ENCODE measurements at regions not wholly inside any gene's neighbourhood (a gene's known extent, or its start where the extent isn't known, plus 50 kb on each side); places are given as distances from the start of the nearest gene placed in this dataset.

DNA sequence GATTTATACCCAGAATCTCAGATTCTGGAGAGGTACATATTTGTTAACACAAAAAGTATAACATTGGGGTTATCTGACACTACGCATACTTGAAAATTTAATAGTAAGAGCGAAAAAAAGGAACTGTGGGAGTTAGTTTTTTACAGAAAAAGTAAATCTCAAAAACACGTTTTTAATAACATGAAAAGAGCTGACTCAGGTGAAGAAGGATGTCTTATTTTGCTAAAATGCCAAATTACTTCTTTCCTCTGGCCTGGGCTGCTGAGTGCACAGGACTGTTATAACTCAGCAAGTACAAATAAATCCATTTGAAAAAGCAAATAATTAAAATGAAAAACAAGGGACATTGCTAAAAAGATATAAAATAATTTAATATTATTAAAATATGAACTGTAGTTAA lies 1322.9 kb downstream of the ARAP2 start:
- no peaks in the 10 kb centered on the region for H3K9me3 ChIP-seq (ENCODE audit: control insufficient read depth in 2 of 3, insufficient read depth in 1 of 3, low read length in 3 of 3)
- FAIRE-seq, result no peak
- no peak overlapping the region for H3K4me3 ChIP-seq (ENCODE audit: low read length in 3 of 3)
- intact Hi-C loops (cut with DNase I), result no loop called here
- no peaks in the 10 kb centered on the region for H3K4me1 ChIP-seq (ENCODE audit: control insufficient read depth in 2 of 3, insufficient read depth in 2 of 3, low read depth in 1 of 3, low read length in 3 of 3)
- no peak for DNase-seq
- H3K27ac ChIP-seq (ENCODE audit: low read depth in 2 of 2, low read length in 2 of 2), result no peak overlapping the region
- TF ChIP-seq, protein P1, sequence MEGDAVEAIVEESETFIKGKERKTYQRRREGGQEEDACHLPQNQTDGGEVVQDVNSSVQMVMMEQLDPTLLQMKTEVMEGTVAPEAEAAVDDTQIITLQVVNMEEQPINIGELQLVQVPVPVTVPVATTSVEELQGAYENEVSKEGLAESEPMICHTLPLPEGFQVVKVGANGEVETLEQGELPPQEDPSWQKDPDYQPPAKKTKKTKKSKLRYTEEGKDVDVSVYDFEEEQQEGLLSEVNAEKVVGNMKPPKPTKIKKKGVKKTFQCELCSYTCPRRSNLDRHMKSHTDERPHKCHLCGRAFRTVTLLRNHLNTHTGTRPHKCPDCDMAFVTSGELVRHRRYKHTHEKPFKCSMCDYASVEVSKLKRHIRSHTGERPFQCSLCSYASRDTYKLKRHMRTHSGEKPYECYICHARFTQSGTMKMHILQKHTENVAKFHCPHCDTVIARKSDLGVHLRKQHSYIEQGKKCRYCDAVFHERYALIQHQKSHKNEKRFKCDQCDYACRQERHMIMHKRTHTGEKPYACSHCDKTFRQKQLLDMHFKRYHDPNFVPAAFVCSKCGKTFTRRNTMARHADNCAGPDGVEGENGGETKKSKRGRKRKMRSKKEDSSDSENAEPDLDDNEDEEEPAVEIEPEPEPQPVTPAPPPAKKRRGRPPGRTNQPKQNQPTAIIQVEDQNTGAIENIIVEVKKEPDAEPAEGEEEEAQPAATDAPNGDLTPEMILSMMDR (IDR thresholded peaks at IDR 0.05; ENCODE audit: borderline replicate concordance, extremely low read depth, insufficient read depth), result no peak
- no peaks in the 10 kb centered on the region for H3K27me3 ChIP-seq (ENCODE audit: control insufficient read depth, insufficient read depth, low read length)
- no peak overlapping the region for H3K9ac ChIP-seq (ENCODE audit: low read length in 3 of 3)
- H3K36me3 ChIP-seq (ENCODE audit: control insufficient read depth in 2 of 3, insufficient read depth in 3 of 3, low read length in 3 of 3), result no peaks in the 10 kb centered on the region

DNA sequence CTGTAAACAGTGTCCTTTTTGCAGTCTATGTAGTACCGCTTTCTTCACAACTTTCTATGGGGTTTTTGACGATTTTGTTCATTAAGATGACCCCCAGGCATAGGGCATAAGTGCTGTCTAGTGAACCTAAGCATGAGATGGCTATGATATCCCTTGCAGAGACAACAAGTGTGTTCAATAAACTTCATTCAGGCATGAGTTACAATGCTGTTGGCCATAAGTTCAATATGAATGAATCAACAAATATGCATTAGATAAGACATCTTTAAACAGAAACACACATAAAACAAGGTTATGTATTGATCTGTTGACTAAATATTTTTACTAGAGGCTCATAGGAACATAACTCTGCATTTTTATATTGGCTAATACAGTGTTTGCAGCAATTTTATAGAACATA lies 1322.0 kb downstream of the ARAP2 start:
- no peaks in the 10 kb centered on the region for H3K9me3 ChIP-seq (ENCODE audit: control insufficient read depth in 2 of 3, insufficient read depth in 1 of 3, low read length in 3 of 3)
- no peaks in the 10 kb centered on the region for H3K36me3 ChIP-seq (ENCODE audit: control insufficient read depth in 2 of 3, insufficient read depth in 3 of 3, low read length in 3 of 3)
- H3K4me3 ChIP-seq (ENCODE audit: low read length in 3 of 3), result no peak overlapping the region
- TF ChIP-seq, protein P1 (IDR thresholded peaks at IDR 0.05; ENCODE audit: borderline replicate concordance, extremely low read depth, insufficient read depth), result no peak
- H3K9ac ChIP-seq (ENCODE audit: low read length in 3 of 3), result no peak overlapping the region
- H3K4me1 ChIP-seq (ENCODE audit: control insufficient read depth in 2 of 3, insufficient read depth in 2 of 3, low read depth in 1 of 3, low read length in 3 of 3), result no peaks in the 10 kb centered on the region
- DNase-seq (no peak), FAIRE-seq (no peak)
- intact Hi-C loops (cut with DNase I), result no loop called here
- H3K27ac ChIP-seq (ENCODE audit: low read depth in 2 of 2, low read length in 2 of 2), result no peak overlapping the region
- H3K27me3 ChIP-seq (ENCODE audit: control insufficient read depth, insufficient read depth, low read length), result no peaks in the 10 kb centered on the region

DNA sequence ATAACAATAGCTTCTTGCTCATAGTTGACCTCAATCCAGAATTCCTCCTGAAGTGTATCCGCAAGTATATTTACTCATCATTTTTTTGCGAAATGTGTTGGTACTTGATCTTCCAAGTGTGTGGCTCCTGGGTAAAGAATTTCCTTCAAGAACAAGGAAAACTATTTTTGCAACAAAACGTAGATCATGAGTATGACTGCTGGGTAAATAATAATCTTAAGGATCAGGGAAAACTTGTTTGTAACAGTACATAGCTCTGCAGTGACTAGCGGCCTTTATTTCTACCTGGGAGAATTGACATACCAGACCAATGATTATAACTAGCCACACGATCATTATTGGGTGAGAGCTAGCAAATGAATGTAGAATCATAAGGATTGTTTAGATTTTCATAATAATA lies 1311.7 kb downstream of the ARAP2 start:
- no peak for FAIRE-seq
- TF ChIP-seq, protein P1 (IDR thresholded peaks at IDR 0.05; ENCODE audit: borderline replicate concordance, extremely low read depth, insufficient read depth), result no peak
- Histone ChIP-seq H3K9me3 (ENCODE audit: control insufficient read depth in 2 of 3, insufficient read depth in 1 of 3, low read length in 3 of 3) (no peaks in the 10 kb centered on the region), H3K36me3 (ENCODE audit: control insufficient read depth in 2 of 3, insufficient read depth in 3 of 3, low read length in 3 of 3) (no peaks in the 10 kb centered on the region), H3K4me1 (ENCODE audit: control insufficient read depth in 2 of 3, insufficient read depth in 2 of 3, low read depth in 1 of 3, low read length in 3 of 3) (no peaks in the 10 kb centered on the region), H3K4me3 (ENCODE audit: low read length in 3 of 3) (no peak overlapping the region), H3K27ac (ENCODE audit: low read depth in 2 of 2, low read length in 2 of 2) (no peak overlapping the region), H3K9ac (ENCODE audit: low read length in 3 of 3) (no peak overlapping the region), H3K27me3 (ENCODE audit: control insufficient read depth, insufficient read depth, low read length) (no peaks in the 10 kb centered on the region)
- no peak for DNase-seq
- intact Hi-C loops (cut with DNase I), result no loop called here

DNA sequence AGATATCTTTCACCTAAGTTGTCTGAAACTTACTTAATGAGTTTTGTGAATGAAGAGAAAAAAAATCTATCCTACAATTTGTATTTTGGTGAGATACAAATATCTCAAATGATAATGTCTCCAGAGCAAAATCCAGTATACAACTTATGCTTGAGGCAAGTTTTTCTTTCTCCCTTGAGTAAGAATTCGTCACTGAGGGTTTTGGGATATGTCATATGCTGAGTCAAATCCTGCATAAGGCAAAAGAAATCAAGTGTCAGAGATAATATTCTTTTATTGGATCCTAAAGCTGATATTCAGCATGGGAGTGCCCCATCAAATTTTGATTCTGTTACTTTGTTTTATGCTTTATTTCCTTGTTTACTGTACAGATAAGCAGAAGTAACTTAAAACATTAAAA lies 1308.6 kb downstream of the ARAP2 start:
- TF ChIP-seq, protein P1 (IDR thresholded peaks at IDR 0.05; ENCODE audit: borderline replicate concordance, extremely low read depth, insufficient read depth), result no peak
- no peak for DNase-seq
- no peak overlapping the region for H3K4me3 ChIP-seq (ENCODE audit: low read length in 3 of 3)
- H3K9ac ChIP-seq (ENCODE audit: low read length in 3 of 3), result no peak overlapping the region
- no peak for FAIRE-seq
- no peaks in the 10 kb centered on the region for H3K9me3 ChIP-seq (ENCODE audit: control insufficient read depth in 2 of 3, insufficient read depth in 1 of 3, low read length in 3 of 3)
- no peaks in the 10 kb centered on the region for H3K36me3 ChIP-seq (ENCODE audit: control insufficient read depth in 2 of 3, insufficient read depth in 3 of 3, low read length in 3 of 3)
- no peak overlapping the region for H3K27ac ChIP-seq (ENCODE audit: low read depth in 2 of 2, low read length in 2 of 2)
- no peaks in the 10 kb centered on the region for H3K27me3 ChIP-seq (ENCODE audit: control insufficient read depth, insufficient read depth, low read length)
- no peaks in the 10 kb centered on the region for H3K4me1 ChIP-seq (ENCODE audit: control insufficient read depth in 2 of 3, insufficient read depth in 2 of 3, low read depth in 1 of 3, low read length in 3 of 3)
- intact Hi-C loops (cut with DNase I), result no loop called here

All from kidney (tissue), 13 donors.